GM12878 (cell line): ENCODE measurements at regions not wholly inside any gene's neighbourhood (a gene's known extent, or its start where the extent isn't known, plus 50 kb on each side); places are given as distances from the start of the nearest gene placed in this dataset.

Experiments
- ATAC-seq: fragments of 200-7000 bp; cut with Tn5 transposase; 3 replicates; pipeline ENCODE4 v1.9.1; 2020; ENCODE audit warnings: mild to moderate bottlenecking, moderate library complexity
- BruUV-seq: library from RNA; stranded (reverse); fragments of 400-500 nt; replicated peaks from 2 replicates; lab custom pipeline; 2021; lab: Mats Ljungman, UMichigan
- CTCF ChIA-PET: fragments of 300-600 bp; sonication (Branson Sonifier 250); formaldehyde crosslinking; extraction: SDS; loops from one replicate; lab custom pipeline; 2021; ENCODE audit warnings: inconsistent platforms; lab: Yijun Ruan, JAX
- POLR2A ChIA-PET: fragments of 350-600 bp; formaldehyde crosslinking; extraction: SDS; loops from one replicate; lab custom pipeline; 2021; ENCODE audit warnings: inconsistent platforms; lab: Charles Lee
- RAD21 ChIA-PET: fragments of 300-600 bp; sonication (Branson Sonifier 250); formaldehyde crosslinking; loops from one replicate; lab custom pipeline; 2023; ENCODE audit warnings: antibody characterized with exemption; ENCODE audit not compliant: unreplicated experiment; lab: Charles Lee
- SMC1A ChIA-PET: fragments of 300-600 bp; sonication (Branson Sonifier 250); formaldehyde crosslinking; loops from one replicate; lab custom pipeline; 2023; ENCODE audit not compliant: unreplicated experiment, uncharacterized antibody; lab: Charles Lee
- DNase-seq: peaks from one replicate; pipeline ENCODE4 v3.0.0-alpha.2; 2011; ENCODE audit warnings: low read depth, low spot score
- FAIRE-seq: peaks from 3 replicates; lab custom pipeline; 2011; peaks lifted over from hg19 to GRCh38; lab: Jason Lieb, UNC
- H2AFZ ChIP-seq: 2 replicates; pipeline ENCODE4 v1.6.0; 2011; ENCODE audit warnings: low read depth, low read length, control low read depth; ENCODE audit not compliant: control insufficient read depth
- H3K27ac ChIP-seq: 2 replicates; pipeline ENCODE4 v1.5.1; 2011; ENCODE audit warnings: control low read depth; ENCODE audit not compliant: control insufficient read depth, insufficient read depth
- H3K27me3 ChIP-seq, 2 experiments: replicated peaks in 1 of 2; 2 replicates each; pipeline versions ENCODE4 v1.6.0 to v1.6.1; 2011; ENCODE audit warnings: low read length in 1 of 2; ENCODE audit not compliant: control insufficient read depth in 2 of 2, insufficient read depth in 2 of 2
- H3K36me3 ChIP-seq, 2 experiments: 2 replicates each; pipeline ENCODE4 v1.5.1; 2011; ENCODE audit warnings: low read length in 1 of 2; ENCODE audit not compliant: control insufficient read depth in 2 of 2, insufficient read depth in 2 of 2
- H3K4me1 ChIP-seq: 2 replicates; pipeline ENCODE4 v1.6.1; 2011; ENCODE audit warnings: mild to moderate bottlenecking, low read length, moderate library complexity, mixed read lengths; ENCODE audit not compliant: control insufficient read depth, insufficient read depth
- H3K4me2 ChIP-seq: 2 replicates; pipeline ENCODE4 v1.6.0; 2011; ENCODE audit warnings: control low read depth; ENCODE audit not compliant: control insufficient read depth, insufficient read depth
- H3K4me3 ChIP-seq: fragments of 200-600 bp; sonication (generic); 2 replicates; pipeline ENCODE4 v1.5.1; 2016
- H3K79me2 ChIP-seq: 2 replicates; pipeline ENCODE4 v1.6.0; 2011; ENCODE audit warnings: low read length; ENCODE audit not compliant: control insufficient read depth, insufficient read depth
- H3K9ac ChIP-seq: 2 replicates; pipeline ENCODE4 v1.8.0; 2011; ENCODE audit warnings: low read length, control low read depth, mixed read lengths; ENCODE audit not compliant: control insufficient read depth, insufficient read depth
- H3K9me3 ChIP-seq: replicated peaks from 3 replicates; pipeline ENCODE4 v1.5.1; 2011; ENCODE audit warnings: mild to moderate bottlenecking, low read length; ENCODE audit not compliant: control insufficient read depth, insufficient read depth
- H4K20me1 ChIP-seq: 2 replicates; pipeline ENCODE4 v1.6.0; 2011; ENCODE audit not compliant: control insufficient read depth, insufficient read depth
- BHLHE40 ChIP-seq, 2 experiments: fragments of 450-650 bp in 1 of 2; IDR thresholded peaks; 2 replicates each; pipeline ENCODE4 v1.6.1; 2011 to 2017; ENCODE audit warnings: low read depth in 2 of 2, borderline replicate concordance in 1 of 2, improper control_type of control experiment in 1 of 2, low read length in 1 of 2, mild to moderate bottlenecking in 1 of 2
- BMI1 ChIP-seq: fragments of 450-650 bp; IDR thresholded peaks from 2 replicates; pipeline ENCODE4 v1.6.1; 2016; ENCODE audit warnings: mild to moderate bottlenecking, moderate library complexity, borderline replicate concordance
- ETV6 ChIP-seq, 2 experiments: fragments of 450-650 bp in 1 of 2; IDR thresholded peaks in 1 of 2; conservative IDR thresholded peaks in 1 of 2; 2 replicates each; pipeline ENCODE4 v1.6.1; 2014; ENCODE audit warnings: antibody characterized with exemption in 1 of 2, borderline replicate concordance in 1 of 2, low read depth in 1 of 2, mild to moderate bottlenecking in 1 of 2, moderate library complexity in 1 of 2
- HCFC1 ChIP-seq: fragments of 150-350 bp; IDR thresholded peaks from 2 replicates; pipeline ENCODE4 v1.6.1; 2014; ENCODE audit warnings: low read length
- NFXL1 ChIP-seq: fragments of 450-650 bp; IDR thresholded peaks from 2 replicates; pipeline ENCODE4 v1.6.1; 2017; ENCODE audit warnings: antibody characterized with exemption, mild to moderate bottlenecking, borderline replicate concordance
- PAX8 ChIP-seq: fragments of 450-650 bp; IDR thresholded peaks from 2 replicates; pipeline ENCODE4 v1.6.1; 2017; ENCODE audit warnings: mild to moderate bottlenecking, moderate library complexity
- POU2F2 ChIP-seq: IDR thresholded peaks from 3 replicates; pipeline ENCODE4 v1.6.1; 2011; ENCODE audit warnings: low read depth, mild to moderate bottlenecking, low read length, borderline replicate concordance
- RAD21 ChIP-seq: IDR thresholded peaks from 2 replicates; pipeline ENCODE4 v1.6.1; 2011; ENCODE audit warnings: mild to moderate bottlenecking, low read depth, low read length, moderate library complexity; ENCODE audit not compliant: insufficient read depth
- RAD51 ChIP-seq: fragments of 450-650 bp; IDR thresholded peaks from 2 replicates; pipeline ENCODE4 v1.6.1; 2016; ENCODE audit warnings: moderate library complexity, mild to moderate bottlenecking, inconsistent platforms
- RCOR1 ChIP-seq: conservative IDR thresholded peaks from 2 replicates; pipeline ENCODE4 v1.6.1; 2012; ENCODE audit warnings: low read depth, low read length, improper control_type of control experiment
- STAT3 ChIP-seq: IDR thresholded peaks from 2 replicates; pipeline ENCODE4 v1.6.1; 2011; ENCODE audit warnings: low read depth, low read length, improper control_type of control experiment
- TARDBP ChIP-seq: IDR thresholded peaks from 2 replicates; pipeline ENCODE4 v1.6.1; 2016; ENCODE audit warnings: borderline replicate concordance
- WGBS: methylation state at CpG from one replicate; pipeline ENCODE4 v1.1.6; 2016; ENCODE audit warnings: low lambda C conversion rate; ENCODE audit not compliant: insufficient replicate concordance, insufficient coverage; ENCODE audit errors: missing lambda C conversion rate; 5-methylcytosine and 5-hydroxymethylcytosine counted together
- in situ Hi-C: fragments of 300-500 bp; cut with MboI; formaldehyde crosslinking; loops from 9 replicates; pipeline ENCODE4 v1.14.3; 2018; ENCODE audit warnings: mixed read lengths
- intact Hi-C: fragments of 100-400 bp; cut with micrococcal nuclease; formaldehyde crosslinking; loops from one replicate; pipeline ENCODE4 v1.14.2; 2022; ENCODE audit not compliant: unreplicated experiment
- TF ChIP-seq, protein P1 (sequence below): fragments of 450-650 bp; formaldehyde crosslinking; IDR thresholded peaks from 2 replicates; pipeline ENCODE4 v1.4.0; 2020; ENCODE audit warnings: mild to moderate bottlenecking, moderate library complexity
- TF ChIP-seq, protein P2 (sequence below): fragments of 450-650 bp; IDR thresholded peaks from 2 replicates; pipeline ENCODE4 v1.6.1; 2016; ENCODE audit warnings: mild to moderate bottlenecking

DNA sequence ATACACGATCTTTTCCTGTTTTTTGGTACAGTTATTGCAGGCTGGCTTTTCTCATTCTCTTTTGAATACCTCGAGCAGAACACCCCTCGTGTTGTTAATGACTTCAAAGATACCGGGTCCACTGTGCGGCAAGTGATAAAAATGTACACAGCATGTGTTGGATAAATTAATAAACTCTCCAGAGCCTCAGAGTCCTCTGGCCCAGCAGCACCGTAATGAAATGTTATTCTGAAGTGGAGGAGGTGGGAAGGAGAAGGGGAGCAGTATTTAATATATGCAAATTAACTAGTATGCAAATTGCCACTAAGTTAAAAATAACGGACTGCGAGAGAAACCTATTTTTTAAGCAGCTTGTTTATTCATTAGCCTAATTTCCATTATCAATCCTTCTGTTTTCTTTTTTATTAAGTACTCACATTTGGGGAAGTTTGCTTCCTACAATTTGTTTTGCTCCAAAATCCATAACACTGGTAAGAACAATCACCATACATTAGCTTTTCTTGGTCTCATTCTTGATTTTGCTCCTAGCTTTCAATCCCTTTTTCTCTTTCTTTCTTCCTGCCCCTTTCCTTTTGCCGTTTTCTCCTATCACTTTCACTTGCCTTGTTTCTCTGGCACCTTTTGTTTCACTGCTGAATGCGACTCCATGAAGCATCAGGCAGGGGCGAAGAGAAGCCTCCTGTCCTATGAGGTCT, 462.3 kb upstream of the PPP2R3A start:
- Histone ChIP-seq H3K4me2 (no peak overlapping the region), H3K4me1 (no peaks in the 10 kb centered on the region), H3K9me3 (no peaks in the 10 kb centered on the region), H3K36me3 (no peaks in the 10 kb centered on the region), H3K27me3 (no peaks in the 10 kb centered on the region; a peak in 1 of 4 replicates), H4K20me1 (no peaks in the 10 kb centered on the region; the same call in 1 of the 2 replicates), H3K9ac (no peak overlapping the region), H3K79me2 (no peaks in the 10 kb centered on the region), H3K27ac (no peak overlapping the region), H3K4me3 (no peak overlapping the region), H2AFZ (no peak overlapping the region)
- in situ Hi-C loops (loop anchor here (5.0 to 10.0 kb wide), 2 partner anchors 711 to 898 kb away; no protein-coding TSS in a partner anchor), intact Hi-C loops (loop anchor here (10.0 kb wide), 1 partner anchor 392 kb away; no protein-coding TSS in a partner anchor)
- FAIRE-seq = no peak
- BruUV-seq = no TSS peak
- RAD21 ChIA-PET = interaction anchor here (0.7 to 4.3 kb wide), 16 partner anchors 67 to 905 kb away, joined by 3 to 70 read pairs (median 5); partner anchors contain the start of gene EPHB1
- SMC1A ChIA-PET = interaction anchor here (0.7 to 4.7 kb wide), 19 partner anchors 11 to 902 kb away, joined by 3 to 64 read pairs (median 4); partner anchors contain the start of gene EPHB1
- DNase-seq = no peak
- TF ChIP-seq HCFC1 (no peak), RAD21 (no peak), ETV6 (conservative IDR thresholded peaks at IDR 0.05 in 1 of 2, IDR thresholded peaks at IDR 0.05 in 1 of 2; ENCODE audit: borderline replicate concordance in 1 of 2, low read depth in 1 of 2) (no peak), RCOR1 (no peak), STAT3 (no peak), POU2F2 (no peak), PAX8 (no peak), BHLHE40 (IDR thresholded peaks at IDR 0.05; ENCODE audit: borderline replicate concordance in 1 of 2, low read depth in 2 of 2, low read length in 1 of 2) (no peak), BMI1 (no peak), RAD51 (no peak), TARDBP (no peak), NFXL1 (no peak)
- TF ChIP-seq, protein P1, sequence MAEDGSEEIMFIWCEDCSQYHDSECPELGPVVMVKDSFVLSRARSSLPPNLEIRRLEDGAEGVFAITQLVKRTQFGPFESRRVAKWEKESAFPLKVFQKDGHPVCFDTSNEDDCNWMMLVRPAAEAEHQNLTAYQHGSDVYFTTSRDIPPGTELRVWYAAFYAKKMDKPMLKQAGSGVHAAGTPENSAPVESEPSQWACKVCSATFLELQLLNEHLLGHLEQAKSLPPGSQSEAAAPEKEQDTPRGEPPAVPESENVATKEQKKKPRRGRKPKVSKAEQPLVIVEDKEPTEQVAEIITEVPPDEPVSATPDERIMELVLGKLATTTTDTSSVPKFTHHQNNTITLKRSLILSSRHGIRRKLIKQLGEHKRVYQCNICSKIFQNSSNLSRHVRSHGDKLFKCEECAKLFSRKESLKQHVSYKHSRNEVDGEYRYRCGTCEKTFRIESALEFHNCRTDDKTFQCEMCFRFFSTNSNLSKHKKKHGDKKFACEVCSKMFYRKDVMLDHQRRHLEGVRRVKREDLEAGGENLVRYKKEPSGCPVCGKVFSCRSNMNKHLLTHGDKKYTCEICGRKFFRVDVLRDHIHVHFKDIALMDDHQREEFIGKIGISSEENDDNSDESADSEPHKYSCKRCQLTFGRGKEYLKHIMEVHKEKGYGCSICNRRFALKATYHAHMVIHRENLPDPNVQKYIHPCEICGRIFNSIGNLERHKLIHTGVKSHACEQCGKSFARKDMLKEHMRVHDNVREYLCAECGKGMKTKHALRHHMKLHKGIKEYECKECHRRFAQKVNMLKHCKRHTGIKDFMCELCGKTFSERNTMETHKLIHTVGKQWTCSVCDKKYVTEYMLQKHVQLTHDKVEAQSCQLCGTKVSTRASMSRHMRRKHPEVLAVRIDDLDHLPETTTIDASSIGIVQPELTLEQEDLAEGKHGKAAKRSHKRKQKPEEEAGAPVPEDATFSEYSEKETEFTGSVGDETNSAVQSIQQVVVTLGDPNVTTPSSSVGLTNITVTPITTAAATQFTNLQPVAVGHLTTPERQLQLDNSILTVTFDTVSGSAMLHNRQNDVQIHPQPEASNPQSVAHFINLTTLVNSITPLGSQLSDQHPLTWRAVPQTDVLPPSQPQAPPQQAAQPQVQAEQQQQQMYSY (CRISPR knock-in tag) = no peak
- TF ChIP-seq, protein P2, sequence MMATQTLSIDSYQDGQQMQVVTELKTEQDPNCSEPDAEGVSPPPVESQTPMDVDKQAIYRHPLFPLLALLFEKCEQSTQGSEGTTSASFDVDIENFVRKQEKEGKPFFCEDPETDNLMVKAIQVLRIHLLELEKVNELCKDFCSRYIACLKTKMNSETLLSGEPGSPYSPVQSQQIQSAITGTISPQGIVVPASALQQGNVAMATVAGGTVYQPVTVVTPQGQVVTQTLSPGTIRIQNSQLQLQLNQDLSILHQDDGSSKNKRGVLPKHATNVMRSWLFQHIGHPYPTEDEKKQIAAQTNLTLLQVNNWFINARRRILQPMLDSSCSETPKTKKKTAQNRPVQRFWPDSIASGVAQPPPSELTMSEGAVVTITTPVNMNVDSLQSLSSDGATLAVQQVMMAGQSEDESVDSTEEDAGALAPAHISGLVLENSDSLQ = no peak
- ATAC-seq = no peak
- POLR2A ChIA-PET = no interaction called here
- WGBS = 4% methylated on average over 11 of the region's 11 CpGs
- CTCF ChIA-PET = interaction anchor here (0.6 to 5.0 kb wide), 19 partner anchors 10 to 903 kb away, joined by 3 to 88 read pairs (median 3); partner anchors contain the start of gene EPHB1
